ENCODE measurements at regions not wholly inside any gene's neighbourhood (a gene's known extent, or its start where the extent isn't known, plus 50 kb on each side); places are given as distances from the start of the nearest gene placed in this dataset.

- Mint-ChIP-seq H3K36me3 (ENCODE audit: low read depth) (no peaks in the 10 kb centered on the region), H3K4me3 (no peak overlapping the region), H3K27me3 (ENCODE audit: low read depth) (peaks cover 15% of the 10 kb centered on the region), H3K27ac (no peak overlapping the region), H3K9me3 (peaks cover 8% of the 10 kb centered on the region), H3K4me1 (no peaks in the 10 kb centered on the region)
- TF ChIP-seq CTCF (IDR thresholded peaks at IDR 0.05; ENCODE audit: unreplicated experiment in 3 of 3) = no peak
These were observed 137.4 kb downstream of the ZNF326 start for GRCh38 chr1:90132306-90132705.

GRCh38 chr1:90127288-90127953, 132.5 kb downstream of the ZNF326 start:
- Mint-ChIP-seq H3K27me3 (ENCODE audit: low read depth) (peaks cover 6% of the 10 kb centered on the region), H3K4me3 (no peak overlapping the region), H3K36me3 (ENCODE audit: low read depth) (no peaks in the 10 kb centered on the region), H3K9me3 (no peaks in the 10 kb centered on the region), H3K27ac (no peak overlapping the region), H3K4me1 (no peaks in the 10 kb centered on the region)
- TF ChIP-seq CTCF (IDR thresholded peaks at IDR 0.05; ENCODE audit: unreplicated experiment in 3 of 3) = no peak

GRCh38 chr1:90126834-90127233, 131.9 kb downstream of the ZNF326 start:
- H3K4me3 Mint-ChIP-seq = no peak overlapping the region
- H3K27me3 Mint-ChIP-seq (ENCODE audit: low read depth) = peaks cover 3% of the 10 kb centered on the region
- TF ChIP-seq CTCF (IDR thresholded peaks at IDR 0.05; ENCODE audit: unreplicated experiment in 3 of 3) = no peak
- H3K9me3 Mint-ChIP-seq = no peaks in the 10 kb centered on the region
- no peaks in the 10 kb centered on the region for H3K36me3 Mint-ChIP-seq (ENCODE audit: low read depth)
- no peak overlapping the region for H3K27ac Mint-ChIP-seq
- H3K4me1 Mint-ChIP-seq = no peaks in the 10 kb centered on the region

GRCh38 chr1:90122654-90123340, 127.9 kb downstream of the ZNF326 start:
- Mint-ChIP-seq H3K27ac (no peak overlapping the region), H3K4me1 (no peaks in the 10 kb centered on the region), H3K4me3 (no peak overlapping the region), H3K27me3 (ENCODE audit: low read depth) (peaks cover 2% of the 10 kb centered on the region), H3K9me3 (peaks cover 16% of the 10 kb centered on the region), H3K36me3 (ENCODE audit: low read depth) (no peaks in the 10 kb centered on the region)
- no peak for TF ChIP-seq CTCF (IDR thresholded peaks at IDR 0.05; ENCODE audit: unreplicated experiment in 3 of 3)

- Mint-ChIP-seq H3K4me1 (no peaks in the 10 kb centered on the region), H3K9me3 (peaks cover 3% of the 10 kb centered on the region), H3K4me3 (no peak overlapping the region), H3K27ac (no peak overlapping the region), H3K27me3 (ENCODE audit: low read depth) (peaks cover 25% of the 10 kb centered on the region), H3K36me3 (ENCODE audit: low read depth) (no peaks in the 10 kb centered on the region)
- peak; percentile 75 to 85 (median 77) for TF ChIP-seq CTCF (IDR thresholded peaks at IDR 0.05; ENCODE audit: unreplicated experiment in 3 of 3)
These were observed 119.7 kb downstream of the ZNF326 start for GRCh38 chr1:90114521-90115141.
